GM12872 (cell line): ENCODE measurements at regions not wholly inside any gene's neighbourhood (a gene's known extent, or its start where the extent isn't known, plus 50 kb on each side); places are given as distances from the start of the nearest gene placed in this dataset.

Source experiments
- CTCF ChIP-seq: IDR thresholded peaks from 3 replicates; pipeline ENCODE4 v1.5.1; 2011; ENCODE audit warnings: low read depth, mild to moderate bottlenecking, low read length, moderate library complexity; ENCODE audit not compliant: insufficient read depth

DNA sequence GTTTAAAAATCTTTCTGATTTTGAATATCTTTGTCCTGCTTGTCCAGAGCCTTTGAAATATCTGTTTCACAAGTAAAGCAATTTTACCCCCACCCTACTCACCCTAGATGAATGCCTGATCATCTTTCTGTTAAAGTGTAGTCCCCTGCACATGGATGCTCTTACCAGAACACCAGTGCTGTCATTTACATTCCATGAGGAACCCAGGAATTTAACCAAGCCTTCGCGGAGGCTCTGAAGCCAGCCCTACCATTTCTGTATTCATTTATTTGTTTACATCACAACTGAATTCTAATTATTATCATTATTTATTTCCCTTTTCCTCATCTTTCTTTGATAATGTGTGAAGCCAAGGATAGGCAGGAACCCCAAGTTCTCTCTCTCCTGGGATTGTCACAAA is 167.8 kb upstream of the MYO3A start:
- TF ChIP-seq CTCF, result no peak

GRCh38 chr10:25766687-25767221 is 167.3 kb upstream of the MYO3A start:
- TF ChIP-seq CTCF, result no peak

- TF ChIP-seq CTCF, result no peak
Measured at GRCh38 chr10:25768167-25768566, 165.9 kb upstream of the MYO3A start.

GRCh38 chr10:25778646-25779045 is 155.4 kb upstream of the MYO3A start:
- no peak for TF ChIP-seq CTCF

DNA sequence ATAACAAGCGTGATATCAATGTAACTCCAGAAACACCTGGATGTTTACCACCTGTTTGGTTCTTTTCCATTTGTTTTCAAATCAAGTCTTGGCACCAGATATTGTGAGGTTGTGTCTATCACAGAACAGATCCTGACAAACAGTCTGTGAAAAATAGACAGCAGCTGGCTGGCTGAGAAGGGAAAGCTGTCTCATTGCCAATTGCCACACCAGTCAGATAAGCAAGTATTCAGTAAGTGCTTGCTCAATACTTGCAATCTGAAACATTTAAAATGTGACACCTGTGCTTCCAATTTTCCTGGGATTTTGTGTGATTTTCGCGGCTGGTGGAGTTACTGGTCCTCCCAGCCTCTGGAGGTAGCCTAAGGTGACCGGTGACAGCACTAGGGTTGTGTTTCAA is 147.9 kb upstream of the MYO3A start:
- TF ChIP-seq CTCF, result no peak

DNA sequence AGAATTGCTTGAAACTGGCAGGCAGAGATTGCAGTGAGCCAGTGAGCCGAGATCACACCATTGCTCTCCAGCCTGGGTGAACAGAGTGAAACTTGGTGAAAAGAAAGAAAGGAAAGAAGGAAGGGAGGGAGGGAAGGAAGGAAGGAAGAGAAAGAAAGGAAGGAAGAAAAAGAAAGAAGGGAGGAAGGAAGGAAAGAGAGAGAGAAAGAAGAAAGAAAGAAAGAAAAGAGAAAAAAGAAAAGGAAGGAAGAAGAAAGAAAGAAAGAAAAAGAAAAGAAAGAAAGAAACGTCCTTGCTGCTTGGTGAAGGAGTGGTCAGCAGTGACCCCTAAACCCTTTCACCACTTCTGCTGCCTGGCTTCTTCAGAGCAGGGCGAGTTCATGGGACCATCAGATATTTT is 147.1 kb upstream of the MYO3A start:
- no peak for TF ChIP-seq CTCF

- no peak for TF ChIP-seq CTCF
Measured at GRCh38 chr10:25797888-25798429, 136.1 kb upstream of the MYO3A start.

GRCh38 chr10:25804505-25804904 is 129.5 kb upstream of the MYO3A start:
- TF ChIP-seq CTCF, result no peak
